ENCODE measurements at regions not wholly inside any gene's neighbourhood (a gene's known extent, or its start where the extent isn't known, plus 50 kb on each side); places are given as distances from the start of the nearest gene placed in this dataset.

- TF ChIP-seq MGA (IDR thresholded peaks at IDR 0.05) (no peak; the same call in 1 of the 2 replicates), NBN (IDR thresholded peaks at IDR 0.05; ENCODE audit: low read depth) (peak; percentile 96), HOXB6 (CRISPR knock-in tag; IDR thresholded peaks at IDR 0.05; ENCODE audit: borderline replicate concordance) (no peak), HMG20A (CRISPR knock-in tag; conservative IDR thresholded peaks at IDR 0.05) (no peak), CC2D1A (IDR thresholded peaks at IDR 0.05) (peak; percentile 98), ZNF146 (CRISPR knock-in tag; IDR thresholded peaks at IDR 0.05; ENCODE audit: unreplicated experiment) (no peak), KDM5B (IDR thresholded peaks at IDR 0.05; ENCODE audit: insufficient replicate concordance, low read depth, low read length) (no peak), PHB2 (IDR thresholded peaks at IDR 0.05; ENCODE audit: low read depth) (peak; percentile 95), KAT7 (CRISPR knock-in tag; IDR thresholded peaks at IDR 0.05; ENCODE audit: borderline replicate concordance) (no peak), VEZF1 (CRISPR knock-in tag; IDR thresholded peaks at IDR 0.05) (peak; percentile 53; the same call in 1 of the 2 replicates), HMGXB4 (CRISPR knock-in tag; IDR thresholded peaks at IDR 0.05) (no peak), ZNF253 (CRISPR knock-in tag; conservative IDR thresholded peaks at IDR 0.05) (no peak), PHF8 (IDR thresholded peaks at IDR 0.05; ENCODE audit: borderline replicate concordance, low read length) (no peak), RBM22 (IDR thresholded peaks at IDR 0.05; ENCODE audit: low read depth, low read length, poor library complexity, severe bottlenecking) (no peak), SPI1 (IDR thresholded peaks at IDR 0.05; ENCODE audit: borderline replicate concordance, low read depth, low read length) (no peak)
These were observed 71.8 kb upstream of the ALDH1A1 start (continued) for GRCh38 chr9:73024601-73025034.
